LoVo (cell line): ENCODE measurements at regions not wholly inside any gene's neighbourhood (a gene's known extent, or its start where the extent isn't known, plus 50 kb on each side); places are given as distances from the start of the nearest gene placed in this dataset.

ENCODE experiments used
- DNase-seq: peaks from one replicate; pipeline ENCODE4 v3.0.0-alpha.2; 2016; ENCODE audit warnings: low spot score

GRCh38 chr2:46813020-46813415, 102.6 kb downstream of the MCFD2 start:
- no peak for DNase-seq
